Endothelial cell of hepatic sinusoid (primary cell): ENCODE measurements at regions not wholly inside any gene's neighbourhood (a gene's known extent, or its start where the extent isn't known, plus 50 kb on each side); places are given as distances from the start of the nearest gene placed in this dataset.
"Not testable (repeated sequence)": the region's sequence is repeated elsewhere in the genome, so short reads cannot be mapped to it uniquely, and the experiment has no call there.

Experiments used
- in situ Hi-C: cut with HindIII; loops from 2 replicates; pipeline ENCODE4 v1.10.0; 2017; ENCODE audit warnings: low sequenced_read_pairs

- in situ Hi-C loops, result no loop called here
Measured at GRCh38 chr9:30771163-30771708, 1613.2 kb upstream of the ACO1 start.

DNA sequence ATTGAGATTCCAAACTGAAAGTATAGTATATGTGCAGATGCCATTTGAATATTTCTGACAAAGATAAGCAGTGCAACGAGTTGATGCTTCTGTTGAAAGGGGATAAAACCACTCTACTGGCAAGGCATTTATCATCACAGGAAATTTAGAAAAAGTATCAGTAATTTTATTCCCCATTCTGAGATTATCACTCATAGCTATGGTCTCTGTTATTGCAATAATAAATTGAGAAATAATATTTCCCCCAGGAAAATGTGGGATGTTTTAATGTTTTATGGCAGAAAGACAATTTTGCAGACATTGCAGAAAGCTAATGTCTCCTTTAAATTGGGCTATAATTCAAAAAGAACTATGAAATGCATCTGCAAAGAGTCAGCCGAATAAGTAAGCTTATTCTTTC is 1612.7 kb upstream of the ACO1 start:
- in situ Hi-C loops, result no loop called here

GRCh38 chr9:30773427-30773826 is 1611.0 kb upstream of the ACO1 start:
- in situ Hi-C loops, result no loop called here

DNA sequence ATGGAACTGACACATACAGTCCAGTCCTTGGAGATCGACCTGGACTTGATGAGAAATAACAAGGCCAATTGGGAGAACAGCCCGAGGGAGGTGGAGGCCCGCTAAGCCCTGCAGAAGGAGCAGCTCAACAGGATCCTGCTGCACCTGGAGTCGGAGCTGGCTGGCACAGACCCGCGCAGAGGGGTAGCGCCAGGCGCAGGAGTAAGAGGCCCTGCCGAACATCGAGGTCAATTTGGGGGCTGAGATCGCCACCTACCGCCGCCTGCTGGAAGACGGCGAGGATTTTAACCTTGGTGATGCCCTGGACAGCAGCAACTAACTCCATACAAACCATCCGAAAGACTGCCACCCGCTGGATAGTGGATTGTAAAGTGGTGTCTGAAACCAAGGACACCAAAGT is 1610.1 kb upstream of the ACO1 start:
- in situ Hi-C loops, result no loop called here

DNA sequence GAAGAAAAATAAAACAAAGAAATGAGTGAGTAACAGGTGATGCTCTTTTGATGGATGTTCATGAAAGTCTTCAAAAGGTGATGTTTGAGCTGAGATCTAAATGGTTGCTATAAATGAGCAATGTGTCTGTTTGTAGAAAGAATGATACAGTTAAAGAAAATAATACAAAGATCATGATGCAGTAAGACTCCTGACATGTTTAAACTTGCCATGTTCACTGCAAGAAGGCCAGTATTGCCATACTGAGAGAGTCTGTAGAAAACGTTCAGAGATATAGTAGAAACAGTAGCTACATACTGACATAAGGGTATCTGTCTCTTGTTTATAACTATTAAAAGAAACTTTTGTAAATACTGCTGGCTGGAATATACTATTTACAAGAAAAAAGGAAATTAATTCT is 1609.2 kb upstream of the ACO1 start:
- in situ Hi-C loops, result no loop called here

- in situ Hi-C loops, result no loop called here
Measured at GRCh38 chr9:30796764-30797163, 1587.7 kb upstream of the ACO1 start.

DNA sequence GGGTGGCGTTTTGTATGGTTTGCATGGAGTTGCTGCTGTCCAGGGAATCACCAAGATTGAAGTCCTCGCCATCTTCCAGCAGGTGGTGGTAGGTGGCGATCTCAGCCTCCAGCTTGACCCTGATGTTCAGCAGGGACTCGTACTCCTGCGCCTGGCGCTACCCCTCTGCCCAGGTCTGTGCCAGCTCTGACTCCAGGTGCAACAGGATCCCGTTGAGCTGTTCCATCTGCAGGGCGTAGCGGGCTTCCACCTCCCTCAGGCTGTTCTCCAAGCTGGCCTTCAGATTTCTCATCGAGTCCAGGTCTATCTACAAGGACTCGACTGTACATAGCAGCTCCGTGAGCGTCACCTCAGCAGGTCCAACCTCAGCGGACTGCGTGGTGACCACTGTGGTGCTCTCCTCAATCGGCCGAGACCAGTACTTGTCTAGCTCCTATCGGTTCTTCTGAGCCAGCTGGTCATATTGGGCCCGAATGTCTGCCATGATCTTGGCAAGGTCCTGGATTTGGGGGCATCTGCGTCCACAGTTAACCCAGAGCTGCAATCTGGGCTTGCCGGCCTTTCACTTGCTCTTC is 1584.8 kb upstream of the ACO1 start:
- in situ Hi-C loops, result no loop called here

GRCh38 chr9:30800421-30800820 is 1584.0 kb upstream of the ACO1 start:
- in situ Hi-C loops, result no loop called here

DNA sequence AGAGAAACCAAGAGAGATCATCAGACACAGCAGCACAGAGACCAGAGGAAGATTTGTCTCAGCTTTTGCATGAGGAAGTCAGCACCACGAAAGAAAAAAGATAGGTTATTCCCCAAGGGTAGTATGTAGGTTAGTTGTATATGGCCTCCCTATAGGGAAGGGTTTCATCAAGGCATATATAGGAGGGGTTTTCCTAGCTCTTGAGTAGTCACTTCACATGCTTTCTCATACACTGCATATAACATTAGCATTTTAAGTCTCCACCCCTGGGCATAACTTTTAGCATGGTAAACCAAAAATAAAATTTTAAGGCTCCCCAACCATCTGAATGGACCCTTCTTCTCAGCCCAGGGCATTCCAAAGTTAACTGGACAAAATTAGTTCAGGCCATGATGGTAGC is 1571.6 kb upstream of the ACO1 start:
- in situ Hi-C loops, result no loop called here

GRCh38 chr9:30815585-30815984 is 1568.9 kb upstream of the ACO1 start:
- in situ Hi-C loops, result no loop called here

GRCh38 chr9:30845136-30845535 is 1539.3 kb upstream of the ACO1 start:
- in situ Hi-C loops, result no loop called here

DNA sequence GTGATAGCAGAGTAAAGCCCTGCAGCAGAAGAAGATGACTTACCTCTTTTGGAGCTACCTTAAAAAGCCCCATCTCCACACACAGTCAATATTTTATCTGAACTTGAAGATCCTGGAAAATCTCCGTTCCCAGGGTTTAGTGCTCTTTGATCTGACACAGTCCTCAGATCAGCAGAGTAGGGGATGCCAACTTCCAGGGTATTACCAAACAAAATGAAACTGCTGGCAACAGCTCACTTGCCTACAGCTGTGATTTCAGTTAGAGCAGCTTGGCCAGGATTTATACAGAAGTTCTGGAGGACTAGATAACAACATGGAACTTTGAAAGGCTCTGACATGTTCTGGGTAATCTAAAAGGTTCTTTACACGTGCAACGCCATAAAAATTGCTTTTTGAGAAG is 1537.8 kb upstream of the ACO1 start:
- in situ Hi-C loops, result no loop called here

DNA sequence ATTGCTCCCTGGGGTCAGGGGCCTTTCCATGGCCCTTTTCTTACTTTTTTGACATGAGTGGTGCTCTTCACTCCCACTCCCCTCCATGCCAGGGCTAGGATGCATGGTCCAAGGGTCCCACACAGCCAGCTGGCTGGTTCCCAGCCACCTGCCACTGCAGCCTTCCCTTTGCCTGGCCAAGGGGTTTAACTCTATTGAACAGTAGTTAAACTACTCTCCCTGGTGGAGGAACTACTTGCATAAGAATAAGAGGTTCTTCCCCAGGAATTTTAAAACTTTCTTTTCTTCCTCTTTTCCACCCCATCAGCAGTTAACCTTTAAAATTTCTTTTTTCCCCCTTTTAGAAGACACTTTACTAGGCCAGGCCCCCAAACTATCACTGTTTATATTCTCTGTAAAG is 1532.8 kb upstream of the ACO1 start:
- in situ Hi-C loops, result no loop called here

- in situ Hi-C loops, result no loop called here
Measured at GRCh38 chr9:30900706-30901105, 1483.7 kb upstream of the ACO1 start.

DNA sequence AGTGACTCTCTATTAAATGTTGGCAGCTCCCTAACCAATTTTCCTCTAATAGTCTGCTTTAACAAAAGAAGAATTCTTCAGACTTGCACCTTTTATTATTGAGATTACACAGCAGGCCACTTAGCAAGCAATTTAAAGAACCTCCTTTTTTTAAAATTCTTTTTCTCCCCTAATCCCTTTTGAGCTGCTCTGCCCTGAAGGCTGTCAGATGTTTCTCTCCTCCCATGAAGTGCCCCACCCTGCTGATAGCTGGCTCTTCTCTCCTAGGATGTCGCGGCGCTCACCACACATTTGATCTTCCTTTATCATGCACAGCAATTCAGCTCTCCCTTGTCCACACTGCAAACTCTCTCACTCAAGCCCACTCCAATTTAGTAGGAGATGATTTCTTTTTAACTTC is 1471.1 kb upstream of the ACO1 start:
- in situ Hi-C loops, result no loop called here

DNA sequence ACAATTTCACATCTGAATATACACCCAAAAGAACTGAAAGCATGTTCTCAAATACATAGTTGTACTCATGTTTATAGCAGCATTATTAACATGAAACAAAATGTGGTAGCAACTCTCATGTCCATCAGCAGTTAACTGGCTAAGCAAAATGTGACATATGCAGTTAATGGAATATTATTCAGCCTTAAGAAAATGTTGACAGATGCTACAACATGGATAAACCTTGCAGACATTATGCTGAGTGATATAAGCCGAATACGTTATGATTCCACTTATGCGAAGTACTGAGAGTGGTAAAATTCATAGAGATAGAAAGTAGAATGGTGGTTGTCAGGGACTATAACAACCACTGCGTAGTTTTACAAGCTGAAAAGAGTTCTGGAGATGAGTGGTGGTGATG is 1469.0 kb upstream of the ACO1 start:
- in situ Hi-C loops, result no loop called here

DNA sequence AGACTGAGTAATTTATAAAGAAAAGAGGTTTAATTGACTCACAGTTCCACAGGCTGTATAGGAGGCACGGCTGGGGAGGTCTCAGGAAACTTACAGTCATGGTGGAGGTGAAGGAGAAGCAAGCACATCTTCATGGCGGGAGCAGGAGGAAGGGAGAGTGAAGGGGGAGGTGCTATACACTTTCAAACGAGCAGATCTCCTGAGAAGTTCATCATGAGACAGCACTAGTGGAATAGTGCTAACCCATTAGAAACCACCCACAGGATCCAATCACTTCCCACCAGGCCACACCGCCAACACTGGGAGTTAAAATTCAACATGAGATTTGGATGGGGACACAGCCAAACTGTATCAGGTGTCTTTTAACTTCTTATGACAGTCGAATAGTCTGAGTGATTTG is 1459.3 kb upstream of the ACO1 start:
- in situ Hi-C loops, result no loop called here

DNA sequence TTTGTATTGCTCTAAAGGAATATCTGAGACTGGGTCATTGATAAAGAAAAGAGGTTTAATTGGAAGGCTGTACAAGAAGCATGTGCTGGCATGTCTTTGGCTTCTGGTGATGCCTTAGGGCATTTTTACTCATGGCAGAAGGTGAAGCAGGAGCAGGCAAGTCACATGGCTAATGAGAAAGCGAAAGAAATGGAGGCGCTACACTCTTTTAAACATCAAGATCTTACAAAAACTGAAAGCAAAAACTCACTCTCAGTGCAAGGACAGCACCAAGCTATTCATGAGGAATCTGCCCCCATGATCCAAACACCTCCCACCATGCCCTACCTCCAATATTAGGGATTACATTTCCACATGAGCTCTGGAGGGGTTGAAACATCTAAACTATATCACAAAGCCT is 1458.8 kb upstream of the ACO1 start:
- in situ Hi-C loops, result no loop called here

GRCh38 chr9:30928045-30928444 is 1456.4 kb upstream of the ACO1 start:
- in situ Hi-C loops, result no loop called here

GRCh38 chr9:30932226-30932625 is 1452.2 kb upstream of the ACO1 start:
- in situ Hi-C loops, result no loop called here

DNA sequence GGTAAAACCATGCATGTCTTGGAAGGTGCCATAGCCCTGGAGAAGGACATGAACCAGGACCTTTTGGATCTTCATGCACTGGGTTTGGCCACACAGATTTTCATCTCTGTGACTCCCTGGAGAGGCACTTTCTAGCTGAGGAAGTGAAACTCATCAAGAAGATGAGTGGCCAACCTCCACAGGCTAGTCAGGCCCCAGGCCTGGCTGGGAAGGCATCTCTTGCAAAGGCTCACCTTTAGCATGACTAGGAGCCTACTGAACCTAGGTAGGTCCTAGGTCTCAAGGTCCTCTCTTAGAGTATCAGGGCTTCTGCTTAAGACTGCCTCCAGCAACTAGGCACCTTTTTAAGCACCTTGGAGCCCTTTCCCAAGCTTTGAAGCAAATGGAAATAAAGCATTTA is 1448.7 kb upstream of the ACO1 start:
- in situ Hi-C loops, result loop anchor here (5.0 kb wide), 1 partner anchor 47 kb away; no protein-coding TSS in a partner anchor

GRCh38 chr9:30937106-30937505 is 1447.3 kb upstream of the ACO1 start:
- in situ Hi-C loops, result loop anchor here (5.0 kb wide), 1 partner anchor 45 kb away; no protein-coding TSS in a partner anchor

- in situ Hi-C loops, result not testable (repeated sequence)
Measured at GRCh38 chr9:30942852-30943251, 1441.6 kb upstream of the ACO1 start.
